ENCODE measurements at regions not wholly inside any gene's neighbourhood (a gene's known extent, or its start where the extent isn't known, plus 50 kb on each side); places are given as distances from the start of the nearest gene placed in this dataset.

- TF ChIP-seq CTCF (IDR thresholded peaks at IDR 0.05; ENCODE audit: insufficient read depth, low read depth, low read length), result no peak
- no peak for TF ChIP-seq EZH2 (IDR thresholded peaks at IDR 0.05; ENCODE audit: insufficient read depth, low read length)
Measured at GRCh38 chr13:47592256-47592655, 408.8 kb downstream of the SUCLA2 start.

Measured in astrocyte (in vitro differentiated cells and primary cell).